Right lobe of liver (tissue), 6 donors: ENCODE measurements at regions not wholly inside any gene's neighbourhood (a gene's known extent, or its start where the extent isn't known, plus 50 kb on each side); places are given as distances from the start of the nearest gene placed in this dataset.
A peak's percentile ranks its signal among the peaks of the same experiment; 100 is the strongest.

Experiments used
- ATAC-seq, 4 donors: fragments of 200-7000 bp; cut with Tn5 transposase; one replicate each; pipeline ENCODE4 v1.9.1; 2020; ENCODE audit warnings: mild to moderate bottlenecking in 4 of 4, moderate library complexity in 4 of 4
- DNase-seq, 3 donors: peaks; one replicate each; pipeline ENCODE4 v3.0.0-alpha.2; 2020
- H3K27ac ChIP-seq, 3 donors: fragments of 200-600 bp; one replicate each; pipeline ENCODE4 v1.8.0; 2022
- H3K27me3 ChIP-seq, 2 donors: fragments of 200-600 bp; one replicate each; pipeline ENCODE4 v1.8.0; 2022
- H3K36me3 ChIP-seq, 4 donors: fragments of 200-600 bp; sonication (generic) in 1 of 4; one replicate each; pipeline versions ENCODE4 v1.5.1 to v1.8.0; 2017 to 2022; ENCODE audit warnings: control low read depth in 1 of 4
- H3K4me1 ChIP-seq, 4 donors: fragments of 200-600 bp; sonication (generic) in 1 of 4; one replicate each; pipeline versions ENCODE4 v1.5.1 to v1.8.0; 2017 to 2022; ENCODE audit warnings: control low read depth in 1 of 4
- H3K4me3 ChIP-seq, 3 donors: fragments of 200-600 bp; one replicate each; pipeline ENCODE4 v1.8.0; 2022
- H3K9me3 ChIP-seq, 4 donors: fragments of 200-600 bp; sonication (generic) in 1 of 4; one replicate each; pipeline versions ENCODE4 v1.5.1 to v1.8.0; 2017 to 2022; ENCODE audit warnings: control low read depth in 1 of 4
- POLR2A ChIP-seq: fragments of 450-650 bp; IDR thresholded peaks from one replicate; pipeline ENCODE4 v1.6.1; 2017; ENCODE audit warnings: antibody characterized with exemption, mild to moderate bottlenecking
- WGBS: methylation state at CpG from one replicate; pipeline ENCODE4 v1.1.6; 2018; ENCODE audit warnings: low coverage, low lambda C conversion rate; ENCODE audit not compliant: insufficient coverage; ENCODE audit errors: missing lambda C conversion rate; 5-methylcytosine and 5-hydroxymethylcytosine counted together
- intact Hi-C, 2 donors: fragments of 100-400 bp; cut with DNase I; formaldehyde crosslinking; loops; one replicate each; pipeline versions ENCODE4 v1.11.2 to v1.14.1; 2022
- TF ChIP-seq, protein P1 (sequence below), 4 donors: fragments of 200-600 bp in 3 of 4; fragments of 450-650 bp in 1 of 4; IDR thresholded peaks; one replicate each; pipeline versions ENCODE4 v1.5.1 to v1.8.0; 2016 to 2022; ENCODE audit warnings: antibody characterized with exemption in 4 of 4, mild to moderate bottlenecking in 2 of 4
- donor health status: DM: no; HTN: yes; CAD: no.
- donor health status: DM: no; HTN: no; CAD: no.
- donor health status: DM: no; HTN: no; CAD: no.
- donor health status: DM: no; HTN: yes; CAD: no.
- donor health status: DM: no; HTN: yes; CAD: no.

DNA sequence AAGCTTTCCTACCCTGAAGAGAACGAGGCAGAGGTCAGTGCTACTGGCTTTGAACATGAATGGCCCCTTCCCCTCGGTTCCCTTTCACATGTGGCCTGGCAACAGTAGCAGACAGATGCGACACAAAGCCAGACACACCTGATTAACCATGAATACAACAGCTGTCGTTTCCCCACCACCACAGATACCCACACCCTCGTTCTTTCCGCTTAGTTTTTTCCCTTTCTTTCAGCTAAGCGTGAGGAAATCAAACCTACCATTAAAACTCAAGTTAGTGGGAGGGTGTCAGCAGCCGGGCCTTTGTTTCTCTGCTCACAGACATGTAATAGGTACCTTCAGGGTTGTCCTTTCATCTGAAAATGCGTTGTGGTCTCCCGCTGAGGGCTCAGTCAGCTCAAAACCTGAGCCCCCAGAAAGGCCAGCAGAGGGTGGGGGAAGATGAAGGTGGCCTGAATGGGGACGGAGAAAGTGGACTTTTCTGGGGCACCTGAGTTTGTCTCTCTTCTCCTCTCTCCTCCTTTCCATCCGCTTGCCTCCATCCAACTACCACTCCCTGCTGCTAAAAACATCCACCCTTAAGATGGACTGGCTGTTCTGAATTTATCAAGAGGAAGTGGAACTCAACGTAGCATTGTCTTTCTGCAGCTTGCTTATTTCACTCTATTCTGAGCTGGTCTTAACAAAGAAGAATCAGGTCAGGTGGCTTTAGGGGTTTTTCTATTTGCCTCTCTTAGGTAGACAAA lies 516.6 kb upstream of the JARID2 start:
- TF ChIP-seq POLR2A, result no peak
- TF ChIP-seq, protein P1, sequence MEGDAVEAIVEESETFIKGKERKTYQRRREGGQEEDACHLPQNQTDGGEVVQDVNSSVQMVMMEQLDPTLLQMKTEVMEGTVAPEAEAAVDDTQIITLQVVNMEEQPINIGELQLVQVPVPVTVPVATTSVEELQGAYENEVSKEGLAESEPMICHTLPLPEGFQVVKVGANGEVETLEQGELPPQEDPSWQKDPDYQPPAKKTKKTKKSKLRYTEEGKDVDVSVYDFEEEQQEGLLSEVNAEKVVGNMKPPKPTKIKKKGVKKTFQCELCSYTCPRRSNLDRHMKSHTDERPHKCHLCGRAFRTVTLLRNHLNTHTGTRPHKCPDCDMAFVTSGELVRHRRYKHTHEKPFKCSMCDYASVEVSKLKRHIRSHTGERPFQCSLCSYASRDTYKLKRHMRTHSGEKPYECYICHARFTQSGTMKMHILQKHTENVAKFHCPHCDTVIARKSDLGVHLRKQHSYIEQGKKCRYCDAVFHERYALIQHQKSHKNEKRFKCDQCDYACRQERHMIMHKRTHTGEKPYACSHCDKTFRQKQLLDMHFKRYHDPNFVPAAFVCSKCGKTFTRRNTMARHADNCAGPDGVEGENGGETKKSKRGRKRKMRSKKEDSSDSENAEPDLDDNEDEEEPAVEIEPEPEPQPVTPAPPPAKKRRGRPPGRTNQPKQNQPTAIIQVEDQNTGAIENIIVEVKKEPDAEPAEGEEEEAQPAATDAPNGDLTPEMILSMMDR (IDR thresholded peaks at IDR 0.05), result no peak
- H3K4me1 ChIP-seq, result no peaks in the 10 kb centered on the region
- ATAC-seq, result peak in 2 of 4 donors; percentile 7 to 22
- H3K27ac ChIP-seq, result peak overlapping the region in 2 of 3 donors; percentile 29 to 55
- intact Hi-C loops, result no loop called here
- no peak overlapping the region for H3K4me3 ChIP-seq
- no peak for DNase-seq
- H3K9me3 ChIP-seq, result no peaks in the 10 kb centered on the region
- WGBS, result 78% methylated on average over 13 of the region's 13 CpGs
- H3K36me3 ChIP-seq, result no peaks in the 10 kb centered on the region
- H3K27me3 ChIP-seq, result no peaks in the 10 kb centered on the region

DNA sequence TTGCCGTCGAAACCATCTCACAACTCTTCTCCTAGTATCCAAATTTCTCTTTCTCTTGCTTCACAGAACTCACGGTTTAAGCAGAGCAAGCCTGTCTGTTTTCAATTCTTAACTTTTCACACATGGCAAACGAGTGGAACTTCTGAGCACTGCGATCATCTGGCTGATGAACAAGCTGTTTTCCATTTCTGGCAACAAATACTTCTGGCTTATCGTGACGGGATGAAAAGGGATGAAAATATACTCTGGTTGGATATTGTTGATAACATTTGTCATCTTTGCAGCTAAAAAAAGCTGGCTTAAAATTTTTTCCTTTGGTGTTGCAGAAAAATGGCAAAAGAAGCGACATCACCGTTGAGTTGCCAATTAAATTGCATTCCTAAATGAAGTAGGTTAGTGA lies 515.2 kb upstream of the JARID2 start:
- Histone ChIP-seq H3K4me1 (no peaks in the 10 kb centered on the region), H3K9me3 (no peaks in the 10 kb centered on the region), H3K27me3 (no peaks in the 10 kb centered on the region), H3K36me3 (no peaks in the 10 kb centered on the region), H3K27ac (no peak overlapping the region), H3K4me3 (no peak overlapping the region)
- intact Hi-C loops, result no loop called here
- DNase-seq (no peak), ATAC-seq (no peak)
- WGBS, result 81% methylated on average over 9 of the region's 9 CpGs
- TF ChIP-seq, protein P1 (IDR thresholded peaks at IDR 0.05), result no peak
- no peak for TF ChIP-seq POLR2A

DNA sequence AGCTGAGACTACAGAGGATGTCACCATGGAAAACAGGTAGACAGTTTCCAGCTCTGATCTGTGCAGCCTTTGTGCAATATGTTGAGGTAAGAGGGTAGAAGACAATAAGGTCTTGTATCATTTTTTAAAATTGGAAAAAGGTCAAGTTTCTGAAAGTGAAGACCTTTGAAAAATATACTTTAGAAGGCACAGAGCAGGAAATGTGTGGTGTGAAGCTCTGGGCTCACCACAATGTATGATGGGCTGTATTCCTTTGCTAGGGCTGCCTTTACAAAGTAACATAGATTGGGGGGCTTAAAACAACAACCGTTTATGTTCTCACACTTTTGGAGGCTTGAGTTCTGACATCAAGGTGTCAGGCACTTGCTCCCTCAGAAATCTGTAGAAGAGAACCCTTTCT lies 514.3 kb upstream of the JARID2 start:
- WGBS, result 43% methylated on average over 1 of the region's 1 CpG
- no peaks in the 10 kb centered on the region for H3K9me3 ChIP-seq
- TF ChIP-seq, protein P1 (IDR thresholded peaks at IDR 0.05), result no peak
- TF ChIP-seq POLR2A, result no peak
- DNase-seq (no peak), ATAC-seq (no peak)
- no peaks in the 10 kb centered on the region for H3K27me3 ChIP-seq
- H3K4me3 ChIP-seq, result no peak overlapping the region
- no peaks in the 10 kb centered on the region for H3K36me3 ChIP-seq
- no peak overlapping the region for H3K27ac ChIP-seq
- H3K4me1 ChIP-seq, result no peaks in the 10 kb centered on the region
- intact Hi-C loops, result no loop called here

GRCh38 chr6:14732226-14732843 lies 513.5 kb upstream of the JARID2 start:
- 59% methylated on average over 4 of the region's 4 CpGs for WGBS
- Histone ChIP-seq H3K9me3 (no peaks in the 10 kb centered on the region), H3K4me1 (no peaks in the 10 kb centered on the region), H3K36me3 (no peaks in the 10 kb centered on the region), H3K27me3 (no peaks in the 10 kb centered on the region), H3K27ac (no peak overlapping the region), H3K4me3 (no peak overlapping the region)
- TF ChIP-seq, protein P1 (IDR thresholded peaks at IDR 0.05), result no peak
- no peak for TF ChIP-seq POLR2A
- ATAC-seq (no peak), DNase-seq (no peak)
- intact Hi-C loops, result no loop called here
